HL-60/S4 treated with phorbol 12-myristate 13-acetate at 8.2 ng/mL for 4 days and 3 days (cell line): ENCODE measurements at regions not wholly inside any gene's neighbourhood (a gene's known extent, or its start where the extent isn't known, plus 50 kb on each side); places are given as distances from the start of the nearest gene placed in this dataset.

ENCODE experiments used
- in situ Hi-C: fragments of 300-500 bp; cut with MboI; formaldehyde crosslinking; loops from 2 replicates; pipeline ENCODE4 v1.15.0; 2022; ENCODE audit warnings: low sequenced_read_pairs

GRCh38 chr5:68647743-68648142 lies 432.2 kb downstream of the PIK3R1 start:
- in situ Hi-C loops = no loop called here

DNA sequence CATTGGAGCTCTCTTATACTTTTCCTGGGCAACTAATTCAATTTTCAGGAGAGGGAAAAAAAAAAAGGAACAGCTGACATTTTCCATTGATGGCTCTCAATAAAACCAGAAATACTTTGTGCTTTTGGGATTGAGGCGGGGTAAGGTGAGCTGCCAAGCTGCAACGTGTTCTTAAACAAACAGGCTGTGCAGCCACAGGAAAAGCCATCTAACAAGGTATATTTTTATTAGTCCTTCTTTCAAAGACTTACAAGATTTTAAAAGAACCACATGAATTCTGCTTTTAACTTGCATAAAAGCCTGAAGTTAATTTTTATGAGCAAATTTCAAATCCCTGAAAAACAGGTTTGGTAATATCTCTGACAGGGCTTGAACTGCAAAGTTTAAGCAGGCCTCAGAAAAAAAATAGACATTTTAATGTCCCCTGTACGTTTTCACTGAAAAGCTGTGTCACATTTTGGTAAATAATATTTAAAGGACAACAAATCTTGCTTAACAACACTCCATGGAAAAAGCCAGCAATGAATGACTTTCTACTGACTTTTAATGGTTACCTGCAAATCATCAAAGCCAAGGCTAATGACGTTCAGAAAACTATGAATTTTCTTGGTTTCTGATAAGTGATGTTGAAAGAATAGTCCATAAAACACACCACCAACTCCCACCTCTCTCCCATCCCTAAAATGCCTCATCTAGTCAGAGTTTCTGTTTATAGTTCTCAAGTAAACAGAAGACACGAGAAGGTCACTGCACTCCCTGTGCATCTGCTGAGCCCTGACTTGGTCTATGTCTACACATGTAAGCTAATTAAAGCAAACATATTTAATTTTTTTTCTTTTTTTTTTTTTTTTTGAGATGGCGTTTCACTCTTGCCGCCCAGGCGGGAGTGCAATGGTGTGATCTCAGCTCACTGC lies 433.6 kb downstream of the PIK3R1 start:
- in situ Hi-C loops = no loop called here

DNA sequence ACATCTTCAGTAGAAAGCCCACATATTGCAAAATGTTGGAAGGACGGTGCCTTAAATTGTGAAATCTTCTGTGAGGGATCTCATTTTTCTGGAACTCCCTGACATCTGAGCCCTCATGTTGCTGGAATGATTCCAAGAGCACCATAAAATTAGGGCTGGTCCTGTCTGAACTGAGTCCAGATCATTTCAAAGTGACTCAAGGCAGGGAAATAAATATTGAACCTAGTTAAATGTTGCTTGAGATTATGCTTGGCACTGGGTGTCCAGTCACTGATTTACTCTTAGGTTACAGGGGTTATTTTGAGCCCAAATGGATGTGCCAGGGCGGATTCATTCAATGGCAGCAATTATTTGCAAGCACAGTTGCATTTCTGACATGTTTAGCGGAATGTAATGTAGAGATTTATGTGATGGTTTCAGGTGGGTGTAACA lies 437.0 kb downstream of the PIK3R1 start:
- in situ Hi-C loops = no loop called here

- in situ Hi-C loops = no loop called here
Observed at GRCh38 chr5:68653471-68653870, 437.9 kb downstream of the PIK3R1 start.

- in situ Hi-C loops = no loop called here
Observed at GRCh38 chr5:68657055-68657961, 436.5 kb upstream of the SLC30A5 start.

DNA sequence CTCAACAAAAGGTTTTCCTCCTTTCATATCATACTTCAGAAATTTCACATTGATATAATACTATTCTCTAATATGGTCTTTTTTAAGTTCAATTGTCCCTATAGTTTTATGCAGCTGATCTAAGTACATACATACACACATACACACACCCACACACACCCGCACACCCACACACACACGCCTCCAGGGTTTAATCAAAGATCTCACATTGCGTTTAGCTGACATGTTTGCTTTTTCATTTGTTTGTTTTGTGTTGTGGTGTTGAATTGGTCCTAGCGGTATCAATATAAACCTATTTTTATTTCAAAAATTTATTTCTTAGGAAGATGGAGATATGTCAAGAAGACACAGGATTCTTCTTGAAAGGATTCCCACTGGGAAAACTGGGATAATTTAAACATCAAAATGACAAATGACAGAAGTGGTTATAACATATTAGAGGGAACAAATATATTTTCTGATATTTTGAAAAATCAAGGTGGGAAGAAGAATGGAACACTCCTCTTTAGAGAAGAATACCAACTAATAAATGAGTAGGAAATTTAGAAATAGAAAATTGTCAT lies 434.9 kb upstream of the SLC30A5 start:
- in situ Hi-C loops = no loop called here

GRCh38 chr5:68659881-68660280 lies 433.9 kb upstream of the SLC30A5 start:
- in situ Hi-C loops = no loop called here

GRCh38 chr5:68661237-68661636 lies 432.6 kb upstream of the SLC30A5 start:
- in situ Hi-C loops = no loop called here

GRCh38 chr5:68662804-68663307 lies 431.0 kb upstream of the SLC30A5 start:
- in situ Hi-C loops = no loop called here

DNA sequence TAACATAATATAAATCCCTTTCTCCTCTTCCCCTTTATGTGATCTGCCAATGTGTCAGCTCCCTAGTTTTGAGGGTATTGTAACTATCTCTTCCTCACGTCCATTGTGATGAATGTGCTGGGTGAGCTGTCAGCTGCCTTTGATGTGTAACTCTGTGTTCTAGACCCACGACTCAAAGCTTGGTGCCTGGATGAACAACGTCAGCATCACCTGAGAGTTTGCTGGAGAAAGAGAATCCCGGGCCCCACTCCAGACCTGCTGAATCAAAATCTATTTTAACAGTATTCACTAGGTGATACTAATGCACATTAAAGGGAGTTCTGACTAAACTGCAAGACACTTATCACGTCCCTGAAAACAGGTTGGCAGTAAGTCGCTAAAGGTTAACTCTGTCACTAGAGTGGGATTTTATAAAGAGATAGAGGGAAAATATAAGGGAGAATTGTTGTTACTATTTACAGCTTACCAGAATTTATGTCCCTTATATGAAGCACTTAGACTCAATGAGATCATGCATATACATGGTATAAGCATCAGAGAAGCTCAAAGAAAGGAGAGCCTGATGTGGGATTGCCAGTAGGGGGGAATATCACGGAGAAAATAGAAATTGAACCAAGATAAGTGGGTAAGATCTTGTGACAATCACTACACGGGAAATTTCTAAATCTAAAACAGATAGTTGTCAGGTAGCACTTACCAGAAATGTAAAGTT lies 423.8 kb upstream of the SLC30A5 start:
- in situ Hi-C loops = no loop called here

DNA sequence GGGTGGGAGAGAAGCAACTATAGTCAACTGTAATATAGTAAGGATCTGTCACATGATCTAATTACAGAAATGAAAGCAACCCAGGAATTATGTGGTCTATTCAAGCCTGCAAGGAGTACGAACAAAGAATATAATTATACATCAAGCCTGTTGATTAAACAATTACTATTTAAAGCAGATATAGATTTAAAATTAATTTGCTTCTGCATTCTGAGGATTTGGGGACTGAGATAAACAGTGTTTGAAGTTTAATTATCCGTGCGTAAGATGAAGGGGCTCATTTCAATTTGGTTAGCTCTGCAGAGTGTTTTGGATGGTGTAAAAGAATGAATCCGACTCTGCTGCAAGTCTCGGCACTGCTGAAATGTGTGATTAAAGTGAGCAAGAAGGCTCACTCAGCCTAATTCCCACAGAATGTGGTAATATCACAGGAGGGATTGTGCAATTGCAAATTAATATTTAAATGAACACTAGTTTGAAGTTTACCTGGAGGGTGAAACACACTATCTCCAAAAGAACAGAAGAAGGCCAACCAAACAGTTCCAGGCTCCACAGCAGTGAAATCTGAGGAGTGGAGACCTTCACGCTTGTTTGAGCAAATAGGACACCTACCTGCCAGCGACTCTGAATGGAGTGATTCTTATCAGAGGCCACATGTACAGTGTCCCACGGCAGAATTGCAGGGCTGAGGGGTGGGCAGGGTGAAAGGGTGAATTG lies 420.6 kb upstream of the SLC30A5 start:
- in situ Hi-C loops = no loop called here

DNA sequence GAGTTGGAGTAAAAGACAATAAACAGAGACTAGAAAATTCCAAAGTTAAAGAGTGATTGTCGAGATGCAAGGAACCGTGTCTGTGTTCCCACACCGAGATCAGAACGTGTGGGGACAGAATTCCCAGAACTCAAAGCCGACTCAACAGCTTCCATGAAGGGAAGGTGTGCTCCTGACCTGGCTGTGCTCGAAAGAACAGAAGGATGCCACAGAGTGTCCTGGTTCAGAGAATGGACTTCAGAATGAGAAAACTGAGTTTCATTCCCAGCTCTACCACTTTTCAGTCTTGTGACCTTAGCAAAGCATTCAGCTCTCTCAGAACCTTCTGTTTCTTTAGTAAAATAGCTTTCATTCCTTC lies 420.0 kb upstream of the SLC30A5 start:
- in situ Hi-C loops = no loop called here

GRCh38 chr5:68679041-68679440 lies 414.8 kb upstream of the SLC30A5 start:
- in situ Hi-C loops = no loop called here

DNA sequence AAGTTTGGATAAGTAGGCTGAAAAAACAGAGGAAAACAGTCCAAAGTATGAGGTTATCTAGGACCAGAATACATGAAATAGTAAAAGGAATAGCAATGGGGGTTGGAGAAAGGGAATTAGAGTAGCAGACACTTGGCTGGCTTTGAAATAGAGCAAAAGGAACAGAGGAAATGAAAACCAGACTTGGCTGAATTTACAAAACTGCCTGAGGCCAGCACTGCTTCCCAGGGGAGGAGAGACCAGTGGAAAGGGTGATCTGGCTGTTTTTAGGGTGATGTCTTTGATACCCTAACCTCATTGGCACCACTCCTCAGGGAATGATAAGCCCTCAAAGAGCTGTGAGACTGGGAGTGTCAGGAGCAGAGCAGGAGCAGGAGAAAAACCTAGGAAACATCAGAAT lies 413.4 kb upstream of the SLC30A5 start:
- in situ Hi-C loops = no loop called here

DNA sequence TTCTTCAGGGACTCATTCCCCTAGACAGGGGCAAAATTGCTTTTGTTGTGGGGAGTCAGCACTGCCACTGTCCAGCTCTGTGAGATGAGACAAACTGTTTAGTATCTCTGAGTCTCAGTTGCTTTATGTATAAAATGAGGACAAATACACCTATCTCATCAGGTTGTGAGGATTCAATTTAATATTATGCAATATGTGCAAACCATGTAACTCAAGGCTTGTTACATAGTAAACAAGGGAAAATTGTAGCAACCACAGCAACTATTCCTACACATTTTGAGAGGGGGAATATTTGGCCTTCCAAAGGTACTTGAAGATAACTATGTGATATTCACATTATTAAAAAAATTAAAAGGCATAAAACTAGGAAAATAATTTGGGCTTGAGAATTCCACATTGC lies 411.9 kb upstream of the SLC30A5 start:
- in situ Hi-C loops = no loop called here

DNA sequence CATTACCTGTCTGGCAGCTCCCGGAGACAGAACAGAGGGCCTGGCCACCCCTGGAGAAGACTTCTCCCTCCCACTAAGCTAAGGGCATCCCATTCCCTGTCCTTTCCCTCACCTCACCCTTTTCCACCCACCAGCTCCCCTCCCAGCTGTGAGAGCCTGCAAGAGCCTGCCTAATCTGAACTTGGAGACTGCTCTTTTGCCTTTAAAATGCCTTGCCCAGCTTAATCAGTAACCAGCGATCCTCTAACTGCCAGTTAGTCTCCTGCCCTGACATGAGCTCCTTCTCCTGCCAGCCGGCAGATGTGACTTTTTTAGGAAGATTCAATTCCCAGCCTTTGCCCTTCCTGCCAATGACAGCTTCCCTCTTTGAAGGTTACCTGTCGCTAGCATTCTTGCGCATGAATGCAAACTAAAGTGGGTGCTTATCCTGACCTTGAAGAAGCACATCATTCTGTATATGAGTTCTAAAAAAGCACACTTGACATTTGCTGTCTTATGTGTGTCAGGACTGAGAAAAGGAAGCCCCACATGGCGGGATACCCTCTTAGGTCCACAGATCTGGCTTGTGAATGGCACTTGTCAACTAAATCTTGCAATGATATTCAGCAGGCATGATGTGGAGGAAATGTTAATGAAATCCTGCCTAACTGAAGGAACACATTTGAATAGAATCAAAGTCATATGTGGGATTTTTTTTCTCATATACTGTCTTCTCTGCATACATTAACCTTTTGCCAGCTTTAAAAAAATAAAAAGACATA lies 411.2 kb upstream of the SLC30A5 start:
- in situ Hi-C loops = no loop called here

- in situ Hi-C loops = no loop called here
Observed at GRCh38 chr5:68683632-68684036, 410.2 kb upstream of the SLC30A5 start.

GRCh38 chr5:68685863-68686262 lies 408.0 kb upstream of the SLC30A5 start:
- in situ Hi-C loops = no loop called here

- in situ Hi-C loops = no loop called here
Observed at GRCh38 chr5:68688547-68688946, 405.3 kb upstream of the SLC30A5 start.
